Parathyroid adenoma (tissue), 2 donors: ENCODE measurements at regions not wholly inside any gene's neighbourhood (a gene's known extent, or its start where the extent isn't known, plus 50 kb on each side); places are given as distances from the start of the nearest gene placed in this dataset.

Experiments used
- H2AFZ ChIP-seq: fragments of 300-600 bp; sonication (generic); one replicate; pipeline ENCODE4 v1.7.0; 2017; ENCODE audit warnings: antibody characterized with exemption, mild to moderate bottlenecking
- H3K27ac ChIP-seq: fragments of 300-600 bp; sonication (generic); one replicate; pipeline ENCODE4 v1.7.0; 2017
- H3K27me3 ChIP-seq: fragments of 300-600 bp; sonication (generic); one replicate; pipeline ENCODE4 v1.7.0; 2017; ENCODE audit warnings: low read length; ENCODE audit not compliant: control insufficient read depth, insufficient read depth
- H3K36me3 ChIP-seq: fragments of 300-600 bp; sonication (generic); one replicate; pipeline ENCODE4 v1.7.0; 2017; ENCODE audit warnings: low read length; ENCODE audit not compliant: control insufficient read depth, insufficient read depth
- H3K4me1 ChIP-seq: fragments of 300-600 bp; sonication (generic); one replicate; pipeline ENCODE4 v1.7.0; 2017; ENCODE audit warnings: control low read depth
- H3K4me2 ChIP-seq: fragments of 300-600 bp; sonication (generic); one replicate; pipeline ENCODE4 v1.7.0; 2017; ENCODE audit warnings: low read length
- H3K4me3 ChIP-seq: fragments of 300-600 bp; sonication (generic); one replicate; pipeline ENCODE4 v1.7.0; 2017; ENCODE audit warnings: low read depth, low read length
- H3K79me2 ChIP-seq: fragments of 300-600 bp; sonication (generic); one replicate; pipeline ENCODE4 v1.7.0; 2017; ENCODE audit warnings: control low read depth
- H3K9ac ChIP-seq: fragments of 300-600 bp; sonication (generic); one replicate; pipeline ENCODE4 v1.7.0; 2017; ENCODE audit warnings: mild to moderate bottlenecking
- H3K9me3 ChIP-seq: fragments of 300-600 bp; sonication (generic); one replicate; pipeline ENCODE4 v1.7.0; 2017; ENCODE audit warnings: low read length; ENCODE audit not compliant: control insufficient read depth
- TF ChIP-seq, protein P1 (sequence below): fragments of 300-600 bp; sonication (generic); IDR thresholded peaks from one replicate; pipeline ENCODE4 v1.7.0; 2017; ENCODE audit warnings: antibody characterized with exemption, mild to moderate bottlenecking
- donor health status: primary hyperparathyroidism.

DNA sequence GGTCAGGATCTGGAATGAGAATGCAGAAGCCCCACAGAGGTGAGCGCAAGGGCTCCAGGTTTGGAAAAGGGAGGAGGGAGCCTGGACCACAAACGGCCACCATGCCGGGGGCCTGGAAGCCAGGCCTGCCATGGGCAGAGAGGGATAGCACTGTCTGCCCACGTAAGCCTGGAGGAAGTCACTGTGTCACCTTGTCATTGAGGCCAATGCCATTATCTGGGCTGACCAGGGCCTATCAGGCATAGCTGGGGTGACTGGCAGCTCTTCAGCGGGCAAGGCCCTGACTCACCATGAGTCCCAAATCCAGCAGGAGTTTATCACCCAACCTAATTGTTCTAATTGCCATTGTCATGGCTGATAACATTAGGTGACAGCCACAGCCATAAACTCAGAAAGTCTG lies 84.6 kb downstream of the MATN1 start:
- Histone ChIP-seq H3K4me3 (no peak overlapping the region), H3K4me1 (no peaks in the 10 kb centered on the region)
- TF ChIP-seq, protein P1, sequence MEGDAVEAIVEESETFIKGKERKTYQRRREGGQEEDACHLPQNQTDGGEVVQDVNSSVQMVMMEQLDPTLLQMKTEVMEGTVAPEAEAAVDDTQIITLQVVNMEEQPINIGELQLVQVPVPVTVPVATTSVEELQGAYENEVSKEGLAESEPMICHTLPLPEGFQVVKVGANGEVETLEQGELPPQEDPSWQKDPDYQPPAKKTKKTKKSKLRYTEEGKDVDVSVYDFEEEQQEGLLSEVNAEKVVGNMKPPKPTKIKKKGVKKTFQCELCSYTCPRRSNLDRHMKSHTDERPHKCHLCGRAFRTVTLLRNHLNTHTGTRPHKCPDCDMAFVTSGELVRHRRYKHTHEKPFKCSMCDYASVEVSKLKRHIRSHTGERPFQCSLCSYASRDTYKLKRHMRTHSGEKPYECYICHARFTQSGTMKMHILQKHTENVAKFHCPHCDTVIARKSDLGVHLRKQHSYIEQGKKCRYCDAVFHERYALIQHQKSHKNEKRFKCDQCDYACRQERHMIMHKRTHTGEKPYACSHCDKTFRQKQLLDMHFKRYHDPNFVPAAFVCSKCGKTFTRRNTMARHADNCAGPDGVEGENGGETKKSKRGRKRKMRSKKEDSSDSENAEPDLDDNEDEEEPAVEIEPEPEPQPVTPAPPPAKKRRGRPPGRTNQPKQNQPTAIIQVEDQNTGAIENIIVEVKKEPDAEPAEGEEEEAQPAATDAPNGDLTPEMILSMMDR, result no peak

DNA sequence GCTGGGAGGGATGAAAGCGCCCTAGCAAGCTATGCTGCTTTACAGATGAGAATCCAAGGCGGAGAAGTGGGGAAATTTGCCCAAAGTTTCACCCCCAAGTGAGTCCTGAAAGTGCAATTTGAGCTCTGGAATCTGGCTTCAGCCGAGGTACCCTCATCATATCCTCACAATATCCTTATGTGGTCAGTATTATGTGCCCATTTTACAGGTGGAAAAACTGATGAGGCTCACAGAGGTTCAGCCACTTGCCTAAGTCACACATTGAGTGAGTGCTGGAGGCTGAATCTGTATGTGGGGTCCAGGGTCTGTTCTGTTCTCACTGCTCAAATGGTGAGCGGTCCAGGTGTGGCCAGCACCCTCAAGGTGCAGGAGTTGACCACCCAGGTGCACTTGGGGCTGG lies 85.3 kb downstream of the MATN1 start:
- Histone ChIP-seq H3K4me2 (no peak overlapping the region), H3K9ac (no peak overlapping the region), H3K27ac (no peak overlapping the region), H3K36me3 (no peaks in the 10 kb centered on the region), H3K27me3 (no peaks in the 10 kb centered on the region), H3K79me2 (no peaks in the 10 kb centered on the region), H3K9me3 (no peaks in the 10 kb centered on the region), H3K4me3 (no peak overlapping the region), H2AFZ (no peak overlapping the region), H3K4me1 (no peaks in the 10 kb centered on the region)
- TF ChIP-seq, protein P1, result no peak

More for the DNA sequence above, 84.6 kb downstream of the MATN1 start:
- H3K4me2 ChIP-seq, result no peak overlapping the region
- H3K27ac ChIP-seq, result no peak overlapping the region
- H3K79me2 ChIP-seq, result no peaks in the 10 kb centered on the region
- no peaks in the 10 kb centered on the region for H3K27me3 ChIP-seq
- no peak overlapping the region for H3K9ac ChIP-seq
- H3K36me3 ChIP-seq, result no peaks in the 10 kb centered on the region
- no peaks in the 10 kb centered on the region for H3K9me3 ChIP-seq
- H2AFZ ChIP-seq, result no peak overlapping the region

DNA sequence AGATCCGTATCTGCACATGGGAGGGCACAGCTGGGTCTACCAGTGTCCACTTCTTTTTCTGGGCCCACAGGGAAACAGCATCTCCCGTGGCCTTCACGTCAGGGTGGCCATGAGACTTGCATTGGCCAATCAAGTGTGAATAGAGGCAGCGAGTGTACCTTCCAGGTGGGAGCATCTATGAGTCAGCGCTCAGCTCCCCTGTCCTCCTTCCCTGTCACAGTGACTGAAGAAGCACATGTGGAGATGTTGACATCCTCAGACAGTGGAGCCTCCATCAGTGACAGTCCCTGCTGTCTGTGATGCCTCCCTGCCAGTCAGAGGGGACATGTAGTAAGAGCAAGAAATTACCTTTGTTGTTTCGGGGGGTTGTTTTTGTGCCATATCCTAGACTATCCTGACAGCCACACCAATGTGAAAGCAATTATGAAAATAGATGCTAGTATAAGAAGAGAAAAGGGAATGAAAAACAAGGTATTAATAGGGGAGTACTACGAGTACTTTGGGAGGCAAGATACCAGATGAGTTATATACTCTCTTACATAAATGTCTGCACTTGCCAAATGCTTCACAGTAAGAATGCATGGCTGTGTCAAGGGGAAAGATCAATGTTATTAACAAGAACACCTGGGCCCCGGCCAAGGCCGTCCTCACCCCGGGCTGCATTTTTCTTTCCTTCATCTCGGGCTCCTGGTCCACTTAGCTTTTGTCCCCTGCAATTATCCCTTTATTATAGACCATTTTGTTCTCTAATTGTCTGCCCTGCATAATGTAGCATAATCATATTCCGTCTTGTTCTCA lies 86.0 kb downstream of the MATN1 start:
- no peak overlapping the region for H3K9ac ChIP-seq
- no peaks in the 10 kb centered on the region for H3K79me2 ChIP-seq
- TF ChIP-seq, protein P1, result no peak
- H3K27me3 ChIP-seq, result no peaks in the 10 kb centered on the region
- no peaks in the 10 kb centered on the region for H3K4me1 ChIP-seq
- no peaks in the 10 kb centered on the region for H3K36me3 ChIP-seq
- H3K4me3 ChIP-seq, result no peak overlapping the region
- H2AFZ ChIP-seq, result no peak overlapping the region
- no peak overlapping the region for H3K27ac ChIP-seq
- no peaks in the 10 kb centered on the region for H3K9me3 ChIP-seq
- no peak overlapping the region for H3K4me2 ChIP-seq

DNA sequence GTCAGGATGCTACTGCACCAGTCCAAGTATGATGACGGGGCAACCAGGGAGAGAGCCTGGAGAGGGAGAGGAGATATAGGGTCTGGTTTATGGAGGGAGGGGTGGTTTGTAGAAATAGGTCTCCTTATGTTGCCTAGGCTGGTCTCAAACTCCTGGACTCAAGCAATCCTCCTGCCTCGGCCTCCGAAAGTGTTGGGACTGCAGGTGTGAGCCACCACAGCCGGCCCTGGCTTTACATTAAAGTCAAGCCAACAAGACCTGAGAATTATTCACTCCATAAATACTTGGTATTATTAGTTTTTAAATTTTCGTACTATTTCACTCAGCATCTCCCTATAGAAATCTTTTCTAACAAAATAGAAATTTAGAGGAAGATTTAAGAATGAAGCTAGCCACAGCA lies 86.8 kb downstream of the MATN1 start:
- H3K27me3 ChIP-seq, result no peaks in the 10 kb centered on the region
- no peak overlapping the region for H3K27ac ChIP-seq
- no peaks in the 10 kb centered on the region for H3K9me3 ChIP-seq
- H3K4me1 ChIP-seq, result no peaks in the 10 kb centered on the region
- H2AFZ ChIP-seq, result no peak overlapping the region
- no peak overlapping the region for H3K4me3 ChIP-seq
- H3K4me2 ChIP-seq, result no peak overlapping the region
- no peaks in the 10 kb centered on the region for H3K36me3 ChIP-seq
- no peaks in the 10 kb centered on the region for H3K79me2 ChIP-seq
- H3K9ac ChIP-seq, result no peak overlapping the region
- TF ChIP-seq, protein P1, result no peak
